ENCODE measurements at regions not wholly inside any gene's neighbourhood (a gene's known extent, or its start where the extent isn't known, plus 50 kb on each side); places are given as distances from the start of the nearest gene placed in this dataset.

DNA sequence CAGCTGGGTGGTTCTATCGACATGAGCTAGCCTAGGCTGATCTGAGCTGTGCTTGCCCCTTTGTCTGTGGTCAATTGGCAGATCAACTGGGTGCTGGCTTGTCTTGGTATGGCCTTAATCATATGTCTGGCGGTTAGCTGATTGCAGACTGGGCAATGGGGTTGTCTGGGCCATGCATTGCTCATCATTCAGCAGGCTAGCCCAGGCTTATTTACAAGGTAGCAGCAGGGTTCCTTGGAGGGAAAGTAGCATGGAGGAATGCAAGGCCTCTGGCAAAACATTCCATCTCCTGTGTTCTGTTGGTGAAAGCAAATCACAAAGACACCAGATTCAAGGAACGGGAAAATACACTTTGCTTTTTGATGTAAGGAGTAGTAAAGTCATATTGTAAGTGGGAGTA lies 84.0 kb upstream of the IVNS1ABP start:
- H2AK9ac ChIP-seq (replicated peaks; ENCODE audit: low read depth, low read length, poor library complexity), result no peak overlapping the region
- H3K36me3 ChIP-seq (ENCODE audit: control insufficient read depth, insufficient read depth, low read length), result no peaks in the 10 kb centered on the region
- WGBS, 2 experiments (ENCODE audit: extremely low coverage in 2 of 2, insufficient read length in 1 of 2), result no CpG with 5 or more reads among the region's 3 CpGs
- H2BK120ac ChIP-seq (ENCODE audit: low read depth, low read length), result no peak overlapping the region
- peak overlapping the region; percentile 54; the same call in 1 of the 2 replicates for H2AK5ac ChIP-seq (ENCODE audit: low read depth, low read length)
- H3K56ac ChIP-seq (ENCODE audit: extremely low read depth, insufficient read depth, low read length), result no peak overlapping the region
- H3K9me1 ChIP-seq (ENCODE audit: insufficient read depth, low read length), result no peaks in the 10 kb centered on the region; the same call in 1 of the 2 replicates
- H2AFZ ChIP-seq (replicated peaks; ENCODE audit: low read length, poor library complexity), result no peak overlapping the region
- dilution Hi-C loops (cut with HindIII; ENCODE audit: low sequenced_read_pairs, unreplicated experiment), result no loop called here
- no peaks in the 10 kb centered on the region for H3K27me3 ChIP-seq (ENCODE audit: control insufficient read depth, insufficient read depth, low read length)
- no peak overlapping the region for H2BK5ac ChIP-seq (ENCODE audit: low read depth, low read length, poor library complexity, severe bottlenecking)
- ATAC-seq (ENCODE audit: low read depth) (no peak), DNase-seq (peak; percentile 11)
- no peaks in the 10 kb centered on the region for H4K20me1 ChIP-seq (ENCODE audit: insufficient read depth, low read length)
- peaks cover 6% of the 10 kb centered on the region for H3K4me1 ChIP-seq (ENCODE audit: control insufficient read depth, insufficient read depth, low read length)
- no peak overlapping the region for H4K5ac ChIP-seq (ENCODE audit: low read depth, low read length)
- POLR2A ChIA-PET (ENCODE audit: unreplicated experiment), result no interaction called here
- no peak overlapping the region for H3K23ac ChIP-seq (ENCODE audit: low read depth, low read length)
- TF ChIP-seq MXI1 (IDR thresholded peaks at IDR 0.05; ENCODE audit: borderline replicate concordance, low read depth, low read length) (no peak), POLR2A (IDR thresholded peaks at IDR 0.05; ENCODE audit: low read depth, low read length) (no peak), MAZ (IDR thresholded peaks at IDR 0.05; ENCODE audit: borderline replicate concordance, low read depth, low read length) (no peak), RFX5 (IDR thresholded peaks at IDR 0.05; ENCODE audit: low read depth, low read length) (no peak), RCOR1 (IDR thresholded peaks at IDR 0.05; ENCODE audit: insufficient replicate concordance, low read length) (no peak), FOS (IDR thresholded peaks at IDR 0.05; ENCODE audit: low read depth, low read length) (no peak), ELK1 (IDR thresholded peaks at IDR 0.05; ENCODE audit: borderline replicate concordance, low read depth, low read length) (no peak), MAFK (IDR thresholded peaks at IDR 0.05; ENCODE audit: low read depth, low read length) (no peak)
- no TSS peak for BruUV-seq (replicated peaks)
- H4K91ac ChIP-seq (ENCODE audit: insufficient read depth, low read depth, low read length), result peak overlapping the region; percentile 23; the same call in 1 of the 2 replicates
- no peaks in the 10 kb centered on the region for H3K79me1 ChIP-seq (ENCODE audit: low read depth in 1 of 2, low read length in 2 of 2)
- CTCF ChIA-PET, result no interaction called here
- no peak overlapping the region for H2BK20ac ChIP-seq (ENCODE audit: low read depth, low read length)
- no peak overlapping the region for H3K9ac ChIP-seq (ENCODE audit: low read depth, low read length)
- no peak overlapping the region for H3K4ac ChIP-seq (ENCODE audit: low read depth, low read length)
- intact Hi-C loops (cut with micrococcal nuclease), result loop anchor here (5.0 kb wide), 1 partner anchor 84 kb away; the partner anchor contains the start of gene IVNS1ABP
- H4K8ac ChIP-seq (ENCODE audit: low read depth in 2 of 2, low read length in 2 of 2), result no peak overlapping the region
- no peak overlapping the region for H3K4me2 ChIP-seq (ENCODE audit: low read depth, low read length)
- H2BK15ac ChIP-seq (ENCODE audit: low read depth, low read length), result no peak overlapping the region
- no peak overlapping the region for H3K14ac ChIP-seq (replicated peaks; ENCODE audit: low read depth, low read length)
- no peak overlapping the region for H3K4me3 ChIP-seq (ENCODE audit: insufficient read depth, low read depth, low read length)
- no peak overlapping the region for H3K27ac ChIP-seq (ENCODE audit: insufficient read depth, low read length)
- in situ Hi-C loops (cut with MboI; ENCODE audit: low sequenced_read_pairs), result no loop called here
- H3K18ac ChIP-seq (ENCODE audit: low read depth, low read length), result peak overlapping the region; percentile 28; the same call in 1 of the 2 replicates
- no peaks in the 10 kb centered on the region for H3K9me3 ChIP-seq (ENCODE audit: control insufficient read depth, insufficient read depth, low read length)

Data from IMR-90 (cell line).